ENCODE measurements at regions not wholly inside any gene's neighbourhood (a gene's known extent, or its start where the extent isn't known, plus 50 kb on each side); places are given as distances from the start of the nearest gene placed in this dataset.

DNA sequence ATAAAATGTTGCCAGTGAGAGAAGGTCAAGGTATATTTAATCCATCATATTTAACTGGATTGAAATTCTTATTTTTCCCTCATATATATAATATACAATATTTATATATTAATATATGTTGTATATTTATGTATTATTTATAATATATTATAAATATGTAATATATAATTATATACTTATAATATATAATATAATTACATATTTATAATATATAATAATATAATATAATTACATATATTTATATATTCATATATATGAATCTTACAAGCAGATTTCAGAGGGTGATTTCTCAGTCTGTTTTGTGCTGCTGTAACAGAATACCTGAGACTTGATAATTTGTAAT, 52.7 kb upstream of the TLE3 start:
- TF ChIP-seq, protein P1, sequence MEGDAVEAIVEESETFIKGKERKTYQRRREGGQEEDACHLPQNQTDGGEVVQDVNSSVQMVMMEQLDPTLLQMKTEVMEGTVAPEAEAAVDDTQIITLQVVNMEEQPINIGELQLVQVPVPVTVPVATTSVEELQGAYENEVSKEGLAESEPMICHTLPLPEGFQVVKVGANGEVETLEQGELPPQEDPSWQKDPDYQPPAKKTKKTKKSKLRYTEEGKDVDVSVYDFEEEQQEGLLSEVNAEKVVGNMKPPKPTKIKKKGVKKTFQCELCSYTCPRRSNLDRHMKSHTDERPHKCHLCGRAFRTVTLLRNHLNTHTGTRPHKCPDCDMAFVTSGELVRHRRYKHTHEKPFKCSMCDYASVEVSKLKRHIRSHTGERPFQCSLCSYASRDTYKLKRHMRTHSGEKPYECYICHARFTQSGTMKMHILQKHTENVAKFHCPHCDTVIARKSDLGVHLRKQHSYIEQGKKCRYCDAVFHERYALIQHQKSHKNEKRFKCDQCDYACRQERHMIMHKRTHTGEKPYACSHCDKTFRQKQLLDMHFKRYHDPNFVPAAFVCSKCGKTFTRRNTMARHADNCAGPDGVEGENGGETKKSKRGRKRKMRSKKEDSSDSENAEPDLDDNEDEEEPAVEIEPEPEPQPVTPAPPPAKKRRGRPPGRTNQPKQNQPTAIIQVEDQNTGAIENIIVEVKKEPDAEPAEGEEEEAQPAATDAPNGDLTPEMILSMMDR (IDR thresholded peaks at IDR 0.05; ENCODE audit: low read depth, low read length, poor library complexity, severe bottlenecking), result no peak
- no peak for TF ChIP-seq EZH2phosphoT487 (IDR thresholded peaks at IDR 0.05; ENCODE audit: borderline replicate concordance, low read length)
